HEK293 (cell line): ENCODE measurements at regions not wholly inside any gene's neighbourhood (a gene's known extent, or its start where the extent isn't known, plus 50 kb on each side); places are given as distances from the start of the nearest gene placed in this dataset.

Experiments used
- CTCF ChIA-PET: fragments of 350-600 bp; formaldehyde crosslinking; extraction: SDS; loops from one replicate; lab custom pipeline; 2021; ENCODE audit warnings: antibody characterized with exemption; lab: Yijun Ruan, JAX
- POLR2A ChIA-PET: fragments of 300-600 bp; formaldehyde crosslinking; extraction: SDS; loops from one replicate; lab custom pipeline; 2020; ENCODE audit warnings: antibody characterized with exemption, inconsistent platforms; lab: Yijun Ruan, JAX
- H3K27ac ChIP-seq: fragments of 200-500 bp; sonication (Bioruptor generic); 2 replicates; pipeline ENCODE4 v1.5.1; 2014; ENCODE audit warnings: low read depth, low read length, control low read depth, inconsistent platforms; ENCODE audit errors: extremely low read depth
- H3K36me3 ChIP-seq, 2 experiments: fragments of 200-500 bp in 1 of 2; sonication (Bioruptor generic) in 1 of 2; 1 replicate in 1 of 2; 2 replicates in 1 of 2; pipeline ENCODE4 v1.5.1; 2014 to 2017; ENCODE audit warnings: inconsistent platforms in 2 of 2, low read length in 2 of 2; ENCODE audit not compliant: control insufficient read depth in 2 of 2, insufficient read depth in 1 of 2
- H3K4me1 ChIP-seq: fragments of 200-500 bp; sonication (Bioruptor generic); 2 replicates; pipeline ENCODE4 v1.5.1; 2014; ENCODE audit warnings: mild to moderate bottlenecking, low read length, inconsistent platforms; ENCODE audit not compliant: control insufficient read depth, insufficient read depth
- H3K4me3 ChIP-seq: 2 replicates; pipeline ENCODE4 v1.5.1; 2011; ENCODE audit warnings: low read depth, mild to moderate bottlenecking, control low read depth, low read length, moderate library complexity
- H3K9me3 ChIP-seq: fragments of 200-500 bp; sonication (Bioruptor generic); 2 replicates; pipeline ENCODE4 v1.5.1; 2014; ENCODE audit warnings: low read depth, low read length, inconsistent platforms; ENCODE audit not compliant: control insufficient read depth, insufficient read depth
- GLI2 ChIP-seq: fragments of 450-650 bp; formaldehyde crosslinking; IDR thresholded peaks from 2 replicates; pipeline ENCODE4; 2017; ENCODE audit warnings: missing biosample characterization, missing genetic modification characterization, low read depth, borderline replicate concordance
- SCRT2 ChIP-seq: fragments of 450-650 bp; formaldehyde crosslinking; IDR thresholded peaks from 2 replicates; pipeline ENCODE4 v1.5.1; 2016; ENCODE audit warnings: missing biosample characterization, missing genetic modification characterization
- ZIC2 ChIP-seq: fragments of 450-650 bp; formaldehyde crosslinking; IDR thresholded peaks from 2 replicates; pipeline ENCODE4 v1.5.1; 2016; ENCODE audit warnings: missing biosample characterization, missing genetic modification characterization
- ZNF133 ChIP-seq: fragments of 450-650 bp; formaldehyde crosslinking; IDR thresholded peaks from 2 replicates; pipeline ENCODE4 v1.5.1; 2016; ENCODE audit warnings: missing biosample characterization, missing genetic modification characterization
- ZNF169 ChIP-seq: fragments of 450-650 bp; formaldehyde crosslinking; IDR thresholded peaks from 2 replicates; pipeline ENCODE4 v1.5.1; 2016; ENCODE audit warnings: missing biosample characterization, missing genetic modification characterization
- ZNF174 ChIP-seq: fragments of 450-650 bp; formaldehyde crosslinking; IDR thresholded peaks from 2 replicates; pipeline ENCODE4 v1.5.0; 2017; ENCODE audit warnings: missing biosample characterization, mild to moderate bottlenecking, missing genetic modification characterization
- ZNF184 ChIP-seq: fragments of 450-650 bp; IDR thresholded peaks from 2 replicates; pipeline ENCODE4 v1.5.1; 2018; ENCODE audit warnings: missing biosample characterization, mild to moderate bottlenecking, missing genetic modification characterization
- ZNF2 ChIP-seq: fragments of 450-650 bp; formaldehyde crosslinking; IDR thresholded peaks from 2 replicates; pipeline ENCODE4 v1.5.1; 2016; ENCODE audit warnings: missing biosample characterization, missing genetic modification characterization
- ZNF211 ChIP-seq: fragments of 450-650 bp; formaldehyde crosslinking; IDR thresholded peaks from 2 replicates; pipeline ENCODE4 v1.5.1; 2016; ENCODE audit warnings: low read depth, missing biosample characterization, missing genetic modification characterization
- ZNF239 ChIP-seq: fragments of 450-650 bp; formaldehyde crosslinking; IDR thresholded peaks from 2 replicates; pipeline ENCODE4 v1.5.1; 2016; ENCODE audit warnings: missing biosample characterization, missing genetic modification characterization
- ZNF324 ChIP-seq: fragments of 450-650 bp; formaldehyde crosslinking; IDR thresholded peaks from 2 replicates; pipeline ENCODE4 v1.5.1; 2016; ENCODE audit warnings: missing biosample characterization, missing genetic modification characterization
- ZNF426 ChIP-seq: fragments of 450-650 bp; formaldehyde crosslinking; IDR thresholded peaks from 2 replicates; pipeline ENCODE4 v1.5.1; 2017; ENCODE audit warnings: missing biosample characterization, missing genetic modification characterization, mild to moderate bottlenecking, inconsistent platforms, moderate library complexity
- ZNF549 ChIP-seq: fragments of 450-650 bp; IDR thresholded peaks from 2 replicates; pipeline ENCODE4 v1.5.1; 2018; ENCODE audit warnings: missing biosample characterization, missing genetic modification characterization, mild to moderate bottlenecking, inconsistent platforms, moderate library complexity
- ZNF555 ChIP-seq: fragments of 450-650 bp; formaldehyde crosslinking; conservative IDR thresholded peaks from 2 replicates; pipeline ENCODE4 v1.5.1; 2017; ENCODE audit warnings: missing biosample characterization, mild to moderate bottlenecking, missing genetic modification characterization, inconsistent platforms
- ZNF837 ChIP-seq: fragments of 450-650 bp; formaldehyde crosslinking; IDR thresholded peaks from 2 replicates; pipeline ENCODE4 v1.5.1; 2016; ENCODE audit warnings: missing biosample characterization, missing genetic modification characterization
- TF ChIP-seq, protein P1 (sequence below): fragments of 450-650 bp; formaldehyde crosslinking; IDR thresholded peaks from 2 replicates; pipeline ENCODE4 v1.5.1; 2016; ENCODE audit warnings: missing biosample characterization, missing genetic modification characterization
- TF ChIP-seq, protein P2 (sequence below): fragments of 450-650 bp; formaldehyde crosslinking; IDR thresholded peaks from 2 replicates; pipeline ENCODE4 v1.5.1; 2016; ENCODE audit warnings: missing biosample characterization, missing genetic modification characterization
- TF ChIP-seq, protein P3 (sequence below): fragments of 450-650 bp; formaldehyde crosslinking; IDR thresholded peaks from 2 replicates; pipeline ENCODE4 v1.5.1; 2016; ENCODE audit warnings: missing biosample characterization, missing genetic modification characterization
- TF ChIP-seq, protein P4 (sequence below): fragments of 450-650 bp; formaldehyde crosslinking; IDR thresholded peaks from 2 replicates; pipeline ENCODE4 v1.5.1; 2016; ENCODE audit warnings: missing biosample characterization, missing genetic modification characterization
- TF ChIP-seq, protein P5 (sequence below): fragments of 450-650 bp; formaldehyde crosslinking; IDR thresholded peaks from 2 replicates; pipeline ENCODE4 v1.5.1; 2016; ENCODE audit warnings: missing biosample characterization, missing genetic modification characterization
- TF ChIP-seq, protein P6 (sequence below): fragments of 450-650 bp; formaldehyde crosslinking; IDR thresholded peaks from 2 replicates; pipeline ENCODE4 v1.5.1; 2017; ENCODE audit warnings: missing biosample characterization, mild to moderate bottlenecking, missing genetic modification characterization, moderate library complexity
- TF ChIP-seq, protein P7 (sequence below): fragments of 450-650 bp; IDR thresholded peaks from 2 replicates; pipeline ENCODE4 v1.5.1; 2018; ENCODE audit warnings: missing biosample characterization, mild to moderate bottlenecking, missing genetic modification characterization

DNA sequence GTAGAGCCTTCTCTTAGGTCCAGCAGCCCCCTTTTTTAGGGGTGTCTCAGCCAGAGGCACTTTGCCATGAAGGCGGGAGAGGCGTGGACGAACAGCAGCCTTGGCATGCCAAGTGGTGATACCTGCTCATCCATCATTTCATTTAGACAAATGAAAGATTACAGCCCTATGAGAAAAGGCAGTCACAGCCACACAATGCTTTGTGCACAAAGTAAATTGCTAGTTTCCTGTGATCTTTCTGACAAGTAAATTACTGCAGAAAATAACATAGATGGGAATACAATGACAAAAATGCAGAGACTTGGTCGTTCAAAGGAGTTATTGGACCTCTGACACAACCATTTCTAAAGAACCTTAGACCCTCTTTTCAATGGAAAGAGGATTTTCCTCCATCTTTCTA is 94.9 kb downstream of the RND3 start (continued):
- no peak for TF ChIP-seq ZNF837 (tag by site-specific recombination)
- no peak for TF ChIP-seq ZNF174 (tag by site-specific recombination)
- no peak for TF ChIP-seq ZNF184 (tag by site-specific recombination)
- TF ChIP-seq, protein P1, sequence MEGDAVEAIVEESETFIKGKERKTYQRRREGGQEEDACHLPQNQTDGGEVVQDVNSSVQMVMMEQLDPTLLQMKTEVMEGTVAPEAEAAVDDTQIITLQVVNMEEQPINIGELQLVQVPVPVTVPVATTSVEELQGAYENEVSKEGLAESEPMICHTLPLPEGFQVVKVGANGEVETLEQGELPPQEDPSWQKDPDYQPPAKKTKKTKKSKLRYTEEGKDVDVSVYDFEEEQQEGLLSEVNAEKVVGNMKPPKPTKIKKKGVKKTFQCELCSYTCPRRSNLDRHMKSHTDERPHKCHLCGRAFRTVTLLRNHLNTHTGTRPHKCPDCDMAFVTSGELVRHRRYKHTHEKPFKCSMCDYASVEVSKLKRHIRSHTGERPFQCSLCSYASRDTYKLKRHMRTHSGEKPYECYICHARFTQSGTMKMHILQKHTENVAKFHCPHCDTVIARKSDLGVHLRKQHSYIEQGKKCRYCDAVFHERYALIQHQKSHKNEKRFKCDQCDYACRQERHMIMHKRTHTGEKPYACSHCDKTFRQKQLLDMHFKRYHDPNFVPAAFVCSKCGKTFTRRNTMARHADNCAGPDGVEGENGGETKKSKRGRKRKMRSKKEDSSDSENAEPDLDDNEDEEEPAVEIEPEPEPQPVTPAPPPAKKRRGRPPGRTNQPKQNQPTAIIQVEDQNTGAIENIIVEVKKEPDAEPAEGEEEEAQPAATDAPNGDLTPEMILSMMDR (tag by site-specific recombination), result no peak
- TF ChIP-seq, protein P2, sequence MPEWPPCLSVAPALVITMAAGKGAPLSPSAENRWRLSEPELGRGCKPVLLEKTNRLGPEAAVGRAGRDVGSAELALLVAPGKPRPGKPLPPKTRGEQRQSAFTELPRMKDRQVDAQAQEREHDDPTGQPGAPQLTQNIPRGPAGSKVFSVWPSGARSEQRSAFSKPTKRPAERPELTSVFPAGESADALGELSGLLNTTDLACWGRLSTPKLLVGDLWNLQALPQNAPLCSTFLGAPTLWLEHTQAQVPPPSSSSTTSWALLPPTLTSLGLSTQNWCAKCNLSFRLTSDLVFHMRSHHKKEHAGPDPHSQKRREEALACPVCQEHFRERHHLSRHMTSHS (tag by site-specific recombination), result no peak
- TF ChIP-seq ZIC2 (tag by site-specific recombination), result no peak
- TF ChIP-seq ZNF324 (tag by site-specific recombination), result no peak
- TF ChIP-seq ZNF211 (tag by site-specific recombination), result no peak
- TF ChIP-seq, protein P3, sequence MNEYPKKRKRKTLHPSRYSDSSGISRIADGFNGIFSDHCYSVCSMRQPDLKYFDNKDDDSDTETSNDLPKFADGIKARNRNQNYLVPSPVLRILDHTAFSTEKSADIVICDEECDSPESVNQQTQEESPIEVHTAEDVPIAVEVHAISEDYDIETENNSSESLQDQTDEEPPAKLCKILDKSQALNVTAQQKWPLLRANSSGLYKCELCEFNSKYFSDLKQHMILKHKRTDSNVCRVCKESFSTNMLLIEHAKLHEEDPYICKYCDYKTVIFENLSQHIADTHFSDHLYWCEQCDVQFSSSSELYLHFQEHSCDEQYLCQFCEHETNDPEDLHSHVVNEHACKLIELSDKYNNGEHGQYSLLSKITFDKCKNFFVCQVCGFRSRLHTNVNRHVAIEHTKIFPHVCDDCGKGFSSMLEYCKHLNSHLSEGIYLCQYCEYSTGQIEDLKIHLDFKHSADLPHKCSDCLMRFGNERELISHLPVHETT (tag by site-specific recombination), result no peak
- TF ChIP-seq ZNF549 (tag by site-specific recombination), result no peak
- no peak for TF ChIP-seq ZNF555 (tag by site-specific recombination)
- TF ChIP-seq, all 188 proteins: peak for 0

DNA sequence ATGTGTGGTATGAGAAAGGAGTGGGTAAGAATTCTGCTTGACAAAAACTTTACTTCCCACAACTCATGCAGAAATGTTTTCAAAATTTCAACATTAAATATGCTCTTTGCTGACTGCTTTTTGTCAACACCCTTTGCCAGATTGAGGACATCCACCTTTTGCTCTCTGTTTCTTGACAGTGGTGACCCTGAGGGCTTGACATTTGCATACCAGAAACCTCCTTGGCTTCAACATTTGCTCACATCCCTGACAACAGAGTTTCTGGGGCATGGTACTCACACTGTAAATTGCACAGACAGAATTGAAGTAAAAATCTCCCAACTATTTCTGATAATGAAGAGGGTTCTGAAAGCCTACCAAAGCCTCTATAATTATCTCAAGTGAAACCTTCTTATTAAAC is 95.7 kb downstream of the RND3 start:
- no peak overlapping the region for H3K27ac ChIP-seq
- TF ChIP-seq ZNF2 (tag by site-specific recombination) (no peak), SCRT2 (tag by site-specific recombination) (no peak), GLI2 (tag by site-specific recombination) (no peak), ZNF426 (tag by site-specific recombination) (no peak), ZNF169 (tag by site-specific recombination) (no peak), ZNF239 (no peak), ZNF133 (tag by site-specific recombination) (no peak)
- TF ChIP-seq, protein P4, sequence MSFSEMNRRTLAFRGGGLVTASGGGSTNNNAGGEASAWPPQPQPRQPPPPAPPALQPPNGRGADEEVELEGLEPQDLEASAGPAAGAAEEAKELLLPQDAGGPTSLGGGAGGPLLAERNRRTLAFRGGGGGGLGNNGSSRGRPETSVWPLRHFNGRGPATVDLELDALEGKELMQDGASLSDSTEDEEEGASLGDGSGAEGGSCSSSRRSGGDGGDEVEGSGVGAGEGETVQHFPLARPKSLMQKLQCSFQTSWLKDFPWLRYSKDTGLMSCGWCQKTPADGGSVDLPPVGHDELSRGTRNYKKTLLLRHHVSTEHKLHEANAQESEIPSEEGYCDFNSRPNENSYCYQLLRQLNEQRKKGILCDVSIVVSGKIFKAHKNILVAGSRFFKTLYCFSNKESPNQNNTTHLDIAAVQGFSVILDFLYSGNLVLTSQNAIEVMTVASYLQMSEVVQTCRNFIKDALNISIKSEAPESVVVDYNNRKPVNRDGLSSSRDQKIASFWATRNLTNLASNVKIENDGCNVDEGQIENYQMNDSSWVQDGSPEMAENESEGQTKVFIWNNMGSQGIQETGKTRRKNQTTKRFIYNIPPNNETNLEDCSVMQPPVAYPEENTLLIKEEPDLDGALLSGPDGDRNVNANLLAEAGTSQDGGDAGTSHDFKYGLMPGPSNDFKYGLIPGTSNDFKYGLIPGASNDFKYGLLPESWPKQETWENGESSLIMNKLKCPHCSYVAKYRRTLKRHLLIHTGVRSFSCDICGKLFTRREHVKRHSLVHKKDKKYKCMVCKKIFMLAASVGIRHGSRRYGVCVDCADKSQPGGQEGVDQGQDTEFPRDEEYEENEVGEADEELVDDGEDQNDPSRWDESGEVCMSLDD (tag by site-specific recombination), result no peak
- TF ChIP-seq, protein P5, sequence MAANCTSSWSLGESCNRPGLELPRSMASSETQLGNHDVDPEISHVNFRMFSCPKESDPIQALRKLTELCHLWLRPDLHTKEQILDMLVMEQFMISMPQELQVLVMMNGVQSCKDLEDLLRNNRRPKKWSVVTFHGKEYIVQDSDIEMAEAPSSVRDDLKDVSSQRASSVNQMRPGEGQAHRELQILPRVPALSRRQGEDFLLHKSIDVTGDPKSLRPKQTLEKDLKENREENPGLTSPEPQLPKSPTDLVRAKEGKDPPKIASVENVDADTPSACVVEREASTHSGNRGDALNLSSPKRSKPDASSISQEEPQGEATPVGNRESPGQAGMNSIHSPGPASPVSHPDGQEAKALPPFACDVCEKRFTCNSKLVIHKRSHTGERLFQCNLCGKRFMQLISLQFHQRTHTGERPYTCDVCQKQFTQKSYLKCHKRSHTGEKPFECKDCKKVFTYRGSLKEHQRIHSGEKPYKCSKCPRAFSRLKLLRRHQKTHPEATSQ (tag by site-specific recombination), result no peak
- TF ChIP-seq, protein P3 (tag by site-specific recombination), result no peak
- TF ChIP-seq, protein P6, sequence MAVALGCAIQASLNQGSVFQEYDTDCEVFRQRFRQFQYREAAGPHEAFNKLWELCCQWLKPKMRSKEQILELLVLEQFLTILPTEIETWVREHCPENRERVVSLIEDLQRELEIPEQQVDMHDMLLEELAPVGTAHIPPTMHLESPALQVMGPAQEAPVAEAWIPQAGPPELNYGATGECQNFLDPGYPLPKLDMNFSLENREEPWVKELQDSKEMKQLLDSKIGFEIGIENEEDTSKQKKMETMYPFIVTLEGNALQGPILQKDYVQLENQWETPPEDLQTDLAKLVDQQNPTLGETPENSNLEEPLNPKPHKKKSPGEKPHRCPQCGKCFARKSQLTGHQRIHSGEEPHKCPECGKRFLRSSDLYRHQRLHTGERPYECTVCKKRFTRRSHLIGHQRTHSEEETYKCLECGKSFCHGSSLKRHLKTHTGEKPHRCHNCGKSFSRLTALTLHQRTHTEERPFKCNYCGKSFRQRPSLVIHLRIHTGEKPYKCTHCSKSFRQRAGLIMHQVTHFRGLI (tag by site-specific recombination), result no peak
- TF ChIP-seq, protein P7, sequence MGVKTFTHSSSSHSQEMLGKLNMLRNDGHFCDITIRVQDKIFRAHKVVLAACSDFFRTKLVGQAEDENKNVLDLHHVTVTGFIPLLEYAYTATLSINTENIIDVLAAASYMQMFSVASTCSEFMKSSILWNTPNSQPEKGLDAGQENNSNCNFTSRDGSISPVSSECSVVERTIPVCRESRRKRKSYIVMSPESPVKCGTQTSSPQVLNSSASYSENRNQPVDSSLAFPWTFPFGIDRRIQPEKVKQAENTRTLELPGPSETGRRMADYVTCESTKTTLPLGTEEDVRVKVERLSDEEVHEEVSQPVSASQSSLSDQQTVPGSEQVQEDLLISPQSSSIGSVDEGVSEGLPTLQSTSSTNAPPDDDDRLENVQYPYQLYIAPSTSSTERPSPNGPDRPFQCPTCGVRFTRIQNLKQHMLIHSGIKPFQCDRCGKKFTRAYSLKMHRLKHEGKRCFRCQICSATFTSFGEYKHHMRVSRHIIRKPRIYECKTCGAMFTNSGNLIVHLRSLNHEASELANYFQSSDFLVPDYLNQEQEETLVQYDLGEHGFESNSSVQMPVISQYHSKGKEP (tag by site-specific recombination), result no peak
- TF ChIP-seq, protein P2 (tag by site-specific recombination), result no peak
- no peak overlapping the region for H3K4me3 ChIP-seq
- no peaks in the 10 kb centered on the region for H3K4me1 ChIP-seq
- CTCF ChIA-PET, result no interaction called here
- POLR2A ChIA-PET, result no interaction called here
- no peaks in the 10 kb centered on the region for H3K36me3 ChIP-seq
- H3K9me3 ChIP-seq, result no peaks in the 10 kb centered on the region
